Erythroblast (primary cell): ENCODE measurements at regions not wholly inside any gene's neighbourhood (a gene's known extent, or its start where the extent isn't known, plus 50 kb on each side); places are given as distances from the start of the nearest gene placed in this dataset.

ENCODE experiments used
- GATA1 ChIP-seq: IDR thresholded peaks from 2 replicates; pipeline ENCODE4 v1.6.1; 2011; ENCODE audit warnings: low read depth, mild to moderate bottlenecking, control low read depth, low read length, moderate library complexity
- POLR2A ChIP-seq: IDR thresholded peaks from 2 replicates; pipeline ENCODE4 v1.6.1; 2011; ENCODE audit warnings: mild to moderate bottlenecking, low read length

DNA sequence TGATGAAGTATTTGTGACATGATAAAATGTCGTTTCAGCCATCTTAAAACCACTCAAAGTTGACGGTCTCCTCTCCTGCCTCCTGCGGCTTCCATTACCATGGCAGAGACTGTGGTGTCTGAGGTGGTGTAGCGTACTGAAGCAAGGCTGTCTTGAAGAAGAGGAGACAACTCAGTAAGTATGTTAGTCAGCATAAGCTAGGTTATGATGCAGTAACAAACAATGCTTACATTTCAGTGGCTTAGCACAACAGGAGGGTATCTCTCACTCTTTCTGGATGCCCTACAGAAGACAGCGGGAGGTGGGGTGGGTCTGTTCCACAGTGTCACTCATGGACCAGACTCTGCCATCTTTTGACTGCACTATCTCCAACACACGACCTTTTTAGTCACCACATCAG lies 174.7 kb upstream of the AHI1 start:
- TF ChIP-seq POLR2A (no peak), GATA1 (no peak)
